ENCODE measurements at regions not wholly inside any gene's neighbourhood (a gene's known extent, or its start where the extent isn't known, plus 50 kb on each side); places are given as distances from the start of the nearest gene placed in this dataset.

- DNase-seq, result no peak
These were observed 226.7 kb upstream of the MYOCD start for GRCh38 chr17:12438813-12439586.

- DNase-seq, result no peak
These were observed 220.4 kb upstream of the MYOCD start for GRCh38 chr17:12445331-12445730.

GRCh38 chr17:12457493-12457892 is 208.2 kb upstream of the MYOCD start:
- DNase-seq, result no peak

GRCh38 chr17:12459736-12460135 is 206.0 kb upstream of the MYOCD start:
- DNase-seq, result no peak

- DNase-seq, result peak; percentile 6
These were observed 202.6 kb upstream of the MYOCD start for GRCh38 chr17:12463102-12463501.

- peak; percentile 5 for DNase-seq
These were observed 193.2 kb upstream of the MYOCD start for GRCh38 chr17:12472252-12473173.

- no peak for DNase-seq
These were observed 187.4 kb upstream of the MYOCD start for GRCh38 chr17:12478311-12478710.

GRCh38 chr17:12485361-12485906 is 180.3 kb upstream of the MYOCD start:
- no peak for DNase-seq

GRCh38 chr17:12489325-12489724 is 176.4 kb upstream of the MYOCD start:
- DNase-seq, result no peak

GRCh38 chr17:12492450-12492849 is 173.2 kb upstream of the MYOCD start:
- DNase-seq, result no peak

- no peak for DNase-seq
These were observed 159.8 kb upstream of the MYOCD start for GRCh38 chr17:12505866-12506265.

GRCh38 chr17:12507026-12507595 is 158.6 kb upstream of the MYOCD start:
- no peak for DNase-seq

GRCh38 chr17:12509801-12510200 is 155.9 kb upstream of the MYOCD start:
- no peak for DNase-seq

- DNase-seq, result no peak
These were observed 155.2 kb upstream of the MYOCD start for GRCh38 chr17:12510535-12510934.

- no peak for DNase-seq
These were observed 152.9 kb upstream of the MYOCD start for GRCh38 chr17:12512694-12513355.

- DNase-seq, result no peak
These were observed 151.1 kb upstream of the MYOCD start for GRCh38 chr17:12514596-12514995.

- no peak for DNase-seq
These were observed 145.6 kb upstream of the MYOCD start for GRCh38 chr17:12519956-12520594.

- no peak for DNase-seq
These were observed 144.3 kb upstream of the MYOCD start for GRCh38 chr17:12521416-12521815.

GRCh38 chr17:12522336-12522735 is 143.4 kb upstream of the MYOCD start:
- DNase-seq, result no peak

GRCh38 chr17:12522743-12523183 is 142.9 kb upstream of the MYOCD start:
- peak; percentile 5 for DNase-seq

GRCh38 chr17:12523244-12523643 is 142.4 kb upstream of the MYOCD start:
- DNase-seq, result no peak

GRCh38 chr17:12528036-12528435 is 137.7 kb upstream of the MYOCD start:
- no peak for DNase-seq
